Neural cell (in vitro differentiated cells): ENCODE measurements at regions not wholly inside any gene's neighbourhood (a gene's known extent, or its start where the extent isn't known, plus 50 kb on each side); places are given as distances from the start of the nearest gene placed in this dataset.

Source experiments
- H2AFZ ChIP-seq: fragments of 200-600, 300-800 bp; sonication (generic), shearing (Covaris generic); 2 replicates; pipeline ENCODE4 v1.6.0; 2014; ENCODE audit warnings: low read depth, mild to moderate bottlenecking, antibody characterized with exemption, low read length, moderate library complexity
- H3F3A ChIP-seq: fragments of 200-600 bp; shearing (Covaris generic); 2 replicates; pipeline ENCODE4 v1.6.1; 2016; ENCODE audit warnings: mild to moderate bottlenecking, moderate library complexity, mixed read lengths, antibody characterized with exemption, low read length; ENCODE audit not compliant: insufficient read depth, poor library complexity, severe bottlenecking
- H3K27ac ChIP-seq: fragments of 200-600, 300-800 bp; sonication (generic), shearing (Covaris generic); 2 replicates; pipeline ENCODE4 v1.5.1; 2014; ENCODE audit warnings: mild to moderate bottlenecking, low read length, moderate library complexity
- H3K27me3 ChIP-seq: fragments of 300-800, 200-600 bp; sonication (generic), shearing (Covaris generic); 2 replicates; pipeline ENCODE4 v1.6.0; 2014; ENCODE audit warnings: mild to moderate bottlenecking, low read depth, low read length, moderate library complexity; ENCODE audit not compliant: insufficient read depth
- H3K36me3 ChIP-seq: fragments of 300-800, 200-600 bp; sonication (generic), shearing (Covaris generic); 2 replicates; pipeline ENCODE4 v1.5.1; 2014; ENCODE audit warnings: mild to moderate bottlenecking, antibody characterized with exemption, low read length, moderate library complexity; ENCODE audit not compliant: insufficient read depth
- H3K4me2 ChIP-seq: fragments of 300-800, 200-600 bp; sonication (generic), shearing (Covaris generic); 2 replicates; pipeline ENCODE4 v1.6.0; 2014; ENCODE audit warnings: mild to moderate bottlenecking, low read length
- H3K4me3 ChIP-seq: fragments of 300-800, 200-600 bp; sonication (generic), shearing (Covaris generic); 2 replicates; pipeline ENCODE4 v1.5.1; 2014; ENCODE audit warnings: mild to moderate bottlenecking, low read length, moderate library complexity
- H3K79me2 ChIP-seq: fragments of 200-600 bp; shearing (Covaris generic); replicated peaks from 2 replicates; pipeline ENCODE4 v1.6.0; 2014; ENCODE audit warnings: mild to moderate bottlenecking, low read length, moderate library complexity; ENCODE audit not compliant: insufficient read depth
- H3K9ac ChIP-seq: fragments of 300-800, 200-600 bp; sonication (generic), shearing (Covaris generic); 2 replicates; pipeline ENCODE4 v1.6.1; 2016; ENCODE audit warnings: mild to moderate bottlenecking, low read length, mixed read lengths
- H3K9me2 ChIP-seq: fragments of 200-600 bp; shearing (Covaris generic); 2 replicates; pipeline ENCODE4 v1.6.1; 2016; ENCODE audit warnings: mild to moderate bottlenecking, low read length, mixed read lengths; ENCODE audit not compliant: insufficient read depth
- H3K9me3 ChIP-seq: fragments of 200-600, 300-800 bp; sonication (generic), shearing (Covaris generic); 2 replicates; pipeline ENCODE4 v1.6.1; 2016; ENCODE audit warnings: mild to moderate bottlenecking, mixed run types, low read length, moderate library complexity, mixed read lengths
- H4K20me1 ChIP-seq: fragments of 200-600 bp; shearing (Covaris generic); 2 replicates; pipeline ENCODE4 v1.6.1; 2016; ENCODE audit warnings: mild to moderate bottlenecking, mixed run types; ENCODE audit not compliant: insufficient read depth
- EP300 ChIP-seq: fragments of 450-650 bp; conservative IDR thresholded peaks from 2 replicates; pipeline ENCODE4 v1.6.1; 2014; ENCODE audit warnings: antibody characterized with exemption, mild to moderate bottlenecking, moderate library complexity; ENCODE audit not compliant: poor library complexity, severe bottlenecking
- EZH2 ChIP-seq: fragments of 200-600, 300-800 bp; shearing (Covaris generic), sonication (generic); IDR thresholded peaks from 2 replicates; pipeline ENCODE4 v1.6.1; 2014; ENCODE audit warnings: antibody characterized with exemption, low read length, borderline replicate concordance, mild to moderate bottlenecking; ENCODE audit not compliant: insufficient read depth, poor library complexity, severe bottlenecking
- MXI1 ChIP-seq: fragments of 450-650 bp; conservative IDR thresholded peaks from 2 replicates; pipeline ENCODE4 v1.6.1; 2014; ENCODE audit warnings: antibody characterized with exemption, mild to moderate bottlenecking; ENCODE audit not compliant: poor library complexity, severe bottlenecking
- POLR2AphosphoS5 ChIP-seq: IDR thresholded peaks from 2 replicates; pipeline ENCODE4 v1.6.1; 2012
- RAD21 ChIP-seq: fragments of 450-650 bp; conservative IDR thresholded peaks from 2 replicates; pipeline ENCODE4 v1.6.1; 2014; ENCODE audit warnings: antibody characterized with exemption, mild to moderate bottlenecking, moderate library complexity
- SMC3 ChIP-seq: fragments of 450-650 bp; conservative IDR thresholded peaks from 2 replicates; pipeline ENCODE4 v1.6.1; 2014; ENCODE audit warnings: antibody characterized with exemption, mild to moderate bottlenecking, moderate library complexity; ENCODE audit not compliant: poor library complexity
- TAF1 ChIP-seq: IDR thresholded peaks from 2 replicates; pipeline ENCODE4 v1.6.1; 2012; ENCODE audit warnings: low read depth
- TF ChIP-seq, protein P1 (sequence below): fragments of 450-650 bp; IDR thresholded peaks from 2 replicates; pipeline ENCODE4 v1.5.1; 2014; ENCODE audit warnings: antibody characterized with exemption, mild to moderate bottlenecking, moderate library complexity; ENCODE audit not compliant: poor library complexity, severe bottlenecking
- TF ChIP-seq, protein P2 (sequence below): IDR thresholded peaks from 2 replicates; pipeline ENCODE4 v1.6.1; 2012; ENCODE audit warnings: borderline replicate concordance

DNA sequence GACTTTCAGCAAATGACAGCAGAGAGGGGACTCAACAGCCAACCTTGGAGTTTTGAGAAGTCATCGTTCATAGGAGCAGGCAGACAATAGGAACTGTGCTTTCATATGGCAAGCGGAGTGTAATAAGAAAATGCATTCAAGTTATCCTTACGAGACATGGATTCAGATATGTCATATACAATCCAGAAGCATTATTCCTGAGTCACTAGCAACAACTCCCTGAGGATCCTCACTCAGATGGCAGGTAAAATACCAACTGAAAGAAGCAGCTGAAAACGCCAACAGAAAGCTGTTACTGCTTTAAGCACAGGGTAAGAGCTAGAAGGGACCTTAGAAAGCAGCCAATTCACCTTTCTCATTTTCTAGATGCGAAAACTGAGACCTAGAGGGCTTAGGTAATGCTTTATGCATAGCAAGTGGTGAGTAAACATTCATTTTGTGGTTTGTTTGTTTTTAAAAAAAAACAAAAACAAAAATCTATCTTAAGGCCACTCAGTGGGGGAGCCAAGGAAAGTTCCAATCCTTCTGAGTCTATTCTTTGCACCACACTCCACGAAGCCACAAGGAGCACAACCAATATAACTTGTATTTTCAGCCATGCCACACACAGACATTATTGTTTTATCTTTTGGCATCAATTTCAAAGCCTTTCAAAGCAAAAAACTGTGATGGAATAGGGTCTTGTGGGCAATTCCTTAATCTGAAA lies 89.1 kb upstream of the RIOK3 start:
- H3K9me2 ChIP-seq: no peaks in the 10 kb centered on the region
- no peaks in the 10 kb centered on the region for H3K36me3 ChIP-seq
- H3K9me3 ChIP-seq: peaks cover 2% of the 10 kb centered on the region
- H3K27me3 ChIP-seq: no peaks in the 10 kb centered on the region
- no peaks in the 10 kb centered on the region for H3F3A ChIP-seq
- H2AFZ ChIP-seq: no peak overlapping the region
- H3K9ac ChIP-seq: no peak overlapping the region
- TF ChIP-seq EP300 (peak; percentile 50), TAF1 (no peak), EZH2 (no peak), POLR2AphosphoS5 (peak; percentile 63), RAD21 (no peak), SMC3 (no peak)
- TF ChIP-seq, protein P1, sequence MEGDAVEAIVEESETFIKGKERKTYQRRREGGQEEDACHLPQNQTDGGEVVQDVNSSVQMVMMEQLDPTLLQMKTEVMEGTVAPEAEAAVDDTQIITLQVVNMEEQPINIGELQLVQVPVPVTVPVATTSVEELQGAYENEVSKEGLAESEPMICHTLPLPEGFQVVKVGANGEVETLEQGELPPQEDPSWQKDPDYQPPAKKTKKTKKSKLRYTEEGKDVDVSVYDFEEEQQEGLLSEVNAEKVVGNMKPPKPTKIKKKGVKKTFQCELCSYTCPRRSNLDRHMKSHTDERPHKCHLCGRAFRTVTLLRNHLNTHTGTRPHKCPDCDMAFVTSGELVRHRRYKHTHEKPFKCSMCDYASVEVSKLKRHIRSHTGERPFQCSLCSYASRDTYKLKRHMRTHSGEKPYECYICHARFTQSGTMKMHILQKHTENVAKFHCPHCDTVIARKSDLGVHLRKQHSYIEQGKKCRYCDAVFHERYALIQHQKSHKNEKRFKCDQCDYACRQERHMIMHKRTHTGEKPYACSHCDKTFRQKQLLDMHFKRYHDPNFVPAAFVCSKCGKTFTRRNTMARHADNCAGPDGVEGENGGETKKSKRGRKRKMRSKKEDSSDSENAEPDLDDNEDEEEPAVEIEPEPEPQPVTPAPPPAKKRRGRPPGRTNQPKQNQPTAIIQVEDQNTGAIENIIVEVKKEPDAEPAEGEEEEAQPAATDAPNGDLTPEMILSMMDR: no peak
- TF ChIP-seq, protein P2, sequence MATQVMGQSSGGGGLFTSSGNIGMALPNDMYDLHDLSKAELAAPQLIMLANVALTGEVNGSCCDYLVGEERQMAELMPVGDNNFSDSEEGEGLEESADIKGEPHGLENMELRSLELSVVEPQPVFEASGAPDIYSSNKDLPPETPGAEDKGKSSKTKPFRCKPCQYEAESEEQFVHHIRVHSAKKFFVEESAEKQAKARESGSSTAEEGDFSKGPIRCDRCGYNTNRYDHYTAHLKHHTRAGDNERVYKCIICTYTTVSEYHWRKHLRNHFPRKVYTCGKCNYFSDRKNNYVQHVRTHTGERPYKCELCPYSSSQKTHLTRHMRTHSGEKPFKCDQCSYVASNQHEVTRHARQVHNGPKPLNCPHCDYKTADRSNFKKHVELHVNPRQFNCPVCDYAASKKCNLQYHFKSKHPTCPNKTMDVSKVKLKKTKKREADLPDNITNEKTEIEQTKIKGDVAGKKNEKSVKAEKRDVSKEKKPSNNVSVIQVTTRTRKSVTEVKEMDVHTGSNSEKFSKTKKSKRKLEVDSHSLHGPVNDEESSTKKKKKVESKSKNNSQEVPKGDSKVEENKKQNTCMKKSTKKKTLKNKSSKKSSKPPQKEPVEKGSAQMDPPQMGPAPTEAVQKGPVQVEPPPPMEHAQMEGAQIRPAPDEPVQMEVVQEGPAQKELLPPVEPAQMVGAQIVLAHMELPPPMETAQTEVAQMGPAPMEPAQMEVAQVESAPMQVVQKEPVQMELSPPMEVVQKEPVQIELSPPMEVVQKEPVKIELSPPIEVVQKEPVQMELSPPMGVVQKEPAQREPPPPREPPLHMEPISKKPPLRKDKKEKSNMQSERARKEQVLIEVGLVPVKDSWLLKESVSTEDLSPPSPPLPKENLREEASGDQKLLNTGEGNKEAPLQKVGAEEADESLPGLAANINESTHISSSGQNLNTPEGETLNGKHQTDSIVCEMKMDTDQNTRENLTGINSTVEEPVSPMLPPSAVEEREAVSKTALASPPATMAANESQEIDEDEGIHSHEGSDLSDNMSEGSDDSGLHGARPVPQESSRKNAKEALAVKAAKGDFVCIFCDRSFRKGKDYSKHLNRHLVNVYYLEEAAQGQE: peak; percentile 77
- H4K20me1 ChIP-seq: no peaks in the 10 kb centered on the region
- no peak overlapping the region for H3K4me2 ChIP-seq
- peak overlapping the region; percentile 49 for H3K27ac ChIP-seq
- H3K4me3 ChIP-seq: peak overlapping the region; percentile 10
- no peaks in the 10 kb centered on the region for H3K79me2 ChIP-seq

DNA sequence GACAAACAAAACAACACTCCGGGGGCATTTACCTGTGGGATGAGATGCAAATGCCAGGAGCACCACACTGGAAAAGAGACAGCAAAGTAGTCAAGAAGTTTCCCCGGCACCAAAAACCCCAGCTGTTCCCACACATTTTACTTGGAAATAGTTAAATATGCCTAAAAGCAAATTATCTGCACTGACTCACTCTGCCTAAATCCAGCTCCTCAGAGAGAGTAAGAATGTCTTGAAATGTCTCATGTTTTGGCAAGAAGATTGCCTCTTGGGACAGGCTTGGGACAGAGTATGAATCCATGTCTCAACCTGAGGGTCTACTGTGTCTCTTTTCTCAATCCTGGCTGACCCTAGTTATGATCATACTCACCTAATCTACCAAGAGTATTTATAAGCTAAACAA lies 87.5 kb upstream of the RIOK3 start:
- Histone ChIP-seq H3K9ac (no peak overlapping the region), H4K20me1 (no peaks in the 10 kb centered on the region), H3K27me3 (no peaks in the 10 kb centered on the region), H3K79me2 (no peaks in the 10 kb centered on the region), H2AFZ (no peak overlapping the region), H3K36me3 (no peaks in the 10 kb centered on the region), H3K27ac (no peak overlapping the region), H3K9me3 (no peaks in the 10 kb centered on the region), H3K9me2 (no peaks in the 10 kb centered on the region), H3K4me2 (no peak overlapping the region), H3F3A (no peaks in the 10 kb centered on the region), H3K4me3 (no peak overlapping the region)
- TF ChIP-seq EZH2 (no peak), MXI1 (no peak), TAF1 (no peak), RAD21 (no peak), SMC3 (no peak), POLR2AphosphoS5 (no peak), EP300 (no peak)
- TF ChIP-seq, protein P1: no peak
- TF ChIP-seq, protein P2: no peak
